Transverse colon (tissue), 4 donors: ENCODE measurements at regions not wholly inside any gene's neighbourhood (a gene's known extent, or its start where the extent isn't known, plus 50 kb on each side); places are given as distances from the start of the nearest gene placed in this dataset.

Experiments used
- CTCF ChIP-seq, 5 experiments: fragments of 200-600 bp in 3 of 5; fragments of 450-650 bp in 2 of 5; sonication (generic) in 3 of 5; IDR thresholded peaks; 1 replicate in 2 of 5; 2 replicates in 3 of 5; pipeline ENCODE4 v1.5.1; 2016 to 2017; ENCODE audit warnings: antibody characterized with exemption in 5 of 5, inconsistent platforms in 3 of 5, mild to moderate bottlenecking in 2 of 5, moderate library complexity in 1 of 5
- POLR2A ChIP-seq: fragments of 450-650 bp; IDR thresholded peaks from one replicate; pipeline ENCODE4 v1.6.1; 2016; ENCODE audit warnings: antibody characterized with exemption, mild to moderate bottlenecking, moderate library complexity
- POLR2AphosphoS5 ChIP-seq, 3 donors: sonication (generic); formaldehyde crosslinking; IDR thresholded peaks; one replicate each; pipeline ENCODE4 v1.6.1; 2016; ENCODE audit warnings: antibody characterized with exemption in 3 of 3

DNA sequence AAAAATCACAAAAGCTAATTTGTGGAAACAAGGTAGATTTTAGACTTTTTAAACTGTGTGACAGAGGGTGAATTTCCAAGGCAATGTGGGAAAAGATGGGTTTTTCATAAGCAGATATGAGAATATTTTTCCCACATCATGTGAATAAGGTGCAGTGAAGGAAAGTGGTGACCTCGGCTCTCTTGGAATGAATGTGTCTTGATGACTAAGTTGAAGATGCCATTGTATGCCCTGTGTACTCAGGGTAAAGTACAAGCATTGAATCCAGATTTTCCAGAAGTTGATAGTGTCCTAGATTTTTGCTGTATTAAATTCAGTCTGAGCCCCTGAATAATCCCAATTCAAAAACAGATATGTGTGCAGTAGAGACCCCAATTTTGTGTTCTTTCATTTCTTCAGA is 442.6 kb upstream of the ADGRL2 start:
- TF ChIP-seq CTCF (IDR thresholded peaks at IDR 0.05) = no peak
- no peak for TF ChIP-seq POLR2A
- TF ChIP-seq POLR2AphosphoS5 (IDR thresholded peaks at IDR 0.05) = no peak
